PC-9 (cell line): ENCODE measurements at regions not wholly inside any gene's neighbourhood (a gene's known extent, or its start where the extent isn't known, plus 50 kb on each side); places are given as distances from the start of the nearest gene placed in this dataset.

ENCODE experiments used
- CTCF ChIP-seq: fragments of 200-600 bp; sonication (generic); conservative IDR thresholded peaks from 2 replicates; pipeline ENCODE4 v1.6.1; 2017; ENCODE audit warnings: mixed run types, antibody characterized with exemption, mild to moderate bottlenecking, moderate library complexity
- EZH2 ChIP-seq: fragments of 200-600 bp; sonication (generic); IDR thresholded peaks from 2 replicates; pipeline ENCODE4 v1.8.0; 2017; ENCODE audit warnings: antibody characterized with exemption, low read depth

GRCh38 chr12:46438719-46439319, 66.2 kb upstream of the SLC38A2 start:
- no peak for TF ChIP-seq CTCF
- TF ChIP-seq EZH2 = no peak
